SK-N-SH treated with all-trans-retinoic acid at 6 μM for 48 hours (cell line): ENCODE measurements at regions not wholly inside any gene's neighbourhood (a gene's known extent, or its start where the extent isn't known, plus 50 kb on each side); places are given as distances from the start of the nearest gene placed in this dataset.

ENCODE experiments used
- CSDC2 ChIP-seq: fragments of 250-450 bp; sonication (Bioruptor Pico); IDR thresholded peaks from 2 replicates; pipeline ENCODE4 v1.5.0; 2020; ENCODE audit warnings: mild to moderate bottlenecking, moderate library complexity
- ISL1 ChIP-seq: fragments of 250-450 bp; sonication (Bioruptor Pico); IDR thresholded peaks from 2 replicates; pipeline ENCODE4 v2.1.2; 2022; ENCODE audit warnings: mild to moderate bottlenecking, moderate library complexity
- POU6F1 ChIP-seq: fragments of 250-450 bp; sonication (Bioruptor Pico); IDR thresholded peaks from 2 replicates; pipeline ENCODE4 v1.8.0; 2021; ENCODE audit warnings: low read depth, mild to moderate bottlenecking, moderate library complexity, borderline replicate concordance
- RARB ChIP-seq: fragments of 250-450 bp; sonication (Bioruptor Pico); IDR thresholded peaks from 2 replicates; pipeline ENCODE4 v1.8.0; 2021; ENCODE audit warnings: mild to moderate bottlenecking, moderate library complexity
- ZNF565 ChIP-seq: fragments of 450-650 bp; formaldehyde crosslinking; conservative IDR thresholded peaks from 2 replicates; pipeline ENCODE4 v1.5.0; 2020; ENCODE audit warnings: low read depth, mild to moderate bottlenecking, moderate library complexity
- TF ChIP-seq, protein P1 (sequence below): fragments of 250-450 bp; sonication (Bioruptor Pico); IDR thresholded peaks from 2 replicates; pipeline ENCODE4 v1.8.0; 2020; ENCODE audit warnings: mild to moderate bottlenecking, moderate library complexity, borderline replicate concordance

DNA sequence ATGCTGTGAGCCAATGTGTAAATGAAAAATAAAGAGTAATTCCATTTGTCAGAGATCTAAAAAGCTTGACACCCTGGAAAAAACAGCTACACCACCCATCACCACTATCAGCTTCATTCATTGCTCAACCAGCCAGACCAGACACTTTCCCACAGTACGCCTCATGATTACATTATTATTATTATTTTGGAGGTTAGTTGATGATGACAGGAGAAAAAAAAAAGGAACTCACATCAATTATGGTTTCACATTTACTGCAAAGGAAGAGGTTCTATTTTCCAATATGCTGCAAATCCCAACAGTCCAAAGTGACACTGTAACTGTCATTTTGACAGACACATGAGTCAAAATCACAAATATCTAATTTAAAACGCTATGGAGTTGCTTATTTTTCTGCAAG is 134.7 kb upstream of the TSC22D2 start:
- TF ChIP-seq ISL1 (CRISPR knock-in tag) (no peak), CSDC2 (no peak), POU6F1 (CRISPR knock-in tag) (no peak), ZNF565 (CRISPR knock-in tag) (no peak), RARB (CRISPR knock-in tag) (no peak)
- TF ChIP-seq, protein P1, sequence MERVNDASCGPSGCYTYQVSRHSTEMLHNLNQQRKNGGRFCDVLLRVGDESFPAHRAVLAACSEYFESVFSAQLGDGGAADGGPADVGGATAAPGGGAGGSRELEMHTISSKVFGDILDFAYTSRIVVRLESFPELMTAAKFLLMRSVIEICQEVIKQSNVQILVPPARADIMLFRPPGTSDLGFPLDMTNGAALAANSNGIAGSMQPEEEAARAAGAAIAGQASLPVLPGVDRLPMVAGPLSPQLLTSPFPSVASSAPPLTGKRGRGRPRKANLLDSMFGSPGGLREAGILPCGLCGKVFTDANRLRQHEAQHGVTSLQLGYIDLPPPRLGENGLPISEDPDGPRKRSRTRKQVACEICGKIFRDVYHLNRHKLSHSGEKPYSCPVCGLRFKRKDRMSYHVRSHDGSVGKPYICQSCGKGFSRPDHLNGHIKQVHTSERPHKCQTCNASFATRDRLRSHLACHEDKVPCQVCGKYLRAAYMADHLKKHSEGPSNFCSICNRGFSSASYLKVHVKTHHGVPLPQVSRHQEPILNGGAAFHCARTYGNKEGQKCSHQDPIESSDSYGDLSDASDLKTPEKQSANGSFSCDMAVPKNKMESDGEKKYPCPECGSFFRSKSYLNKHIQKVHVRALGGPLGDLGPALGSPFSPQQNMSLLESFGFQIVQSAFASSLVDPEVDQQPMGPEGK (CRISPR knock-in tag): no peak
